HG03520 (cell line): ENCODE measurements at regions not wholly inside any gene's neighbourhood (a gene's known extent, or its start where the extent isn't known, plus 50 kb on each side); places are given as distances from the start of the nearest gene placed in this dataset.
"Not testable (repeated sequence)": the region's sequence is repeated elsewhere in the genome, so short reads cannot be mapped to it uniquely, and the experiment has no call there.

Experiments used
- ATAC-seq: cut with Tn5 transposase; IDR thresholded peaks from one replicate; pipeline ENCODE4 v1.9.1; 2021; ENCODE audit warnings: mild to moderate bottlenecking, moderate library complexity; ENCODE audit not compliant: unreplicated experiment

- ATAC-seq: no peak
Observed at GRCh38 chr3:82128271-82128670, 366.8 kb upstream of the GBE1 start.

DNA sequence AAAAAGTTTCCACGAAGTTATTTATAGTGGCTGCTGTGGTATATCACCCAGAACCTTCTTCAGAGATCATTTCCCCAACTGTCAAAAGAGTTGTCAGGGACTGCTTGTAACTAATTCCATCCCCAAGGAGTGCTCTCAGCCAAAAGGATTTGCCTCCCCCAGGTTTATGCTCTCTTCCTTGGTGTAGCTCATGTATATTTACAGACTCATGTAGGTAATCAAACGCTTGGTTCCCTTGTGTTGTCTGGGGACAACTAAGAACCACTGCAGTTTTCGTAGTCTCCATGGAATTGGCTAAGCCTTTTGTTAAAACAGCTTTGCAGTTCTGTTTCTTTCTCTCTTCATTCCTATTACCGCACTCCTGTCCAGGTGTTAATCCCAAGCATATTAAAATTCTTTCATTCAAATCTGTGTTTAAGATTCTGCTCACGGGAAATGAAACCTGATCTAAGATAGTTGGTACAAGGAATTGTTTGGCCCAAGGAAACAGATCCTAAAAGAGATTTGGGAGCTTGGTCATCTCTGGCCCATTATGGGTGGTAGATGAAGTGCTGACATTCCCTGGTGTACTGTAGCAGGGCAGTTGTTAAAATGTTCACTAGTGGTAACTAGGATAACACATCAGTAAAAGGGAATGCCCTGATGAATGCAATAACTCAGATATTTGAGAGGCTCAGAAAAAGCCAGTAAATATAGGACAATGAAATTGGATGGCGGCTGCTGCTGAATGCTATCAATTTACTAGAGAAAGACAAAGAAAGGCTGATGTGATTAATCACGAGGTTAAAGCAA lies 361.3 kb upstream of the GBE1 start:
- ATAC-seq: no peak

- no peak for ATAC-seq
Observed at GRCh38 chr3:82114589-82114988, 353.1 kb upstream of the GBE1 start.

GRCh38 chr3:82110721-82111120 lies 349.3 kb upstream of the GBE1 start:
- ATAC-seq: not testable (repeated sequence)

- ATAC-seq: no peak
Observed at GRCh38 chr3:82103241-82103640, 341.8 kb upstream of the GBE1 start.

DNA sequence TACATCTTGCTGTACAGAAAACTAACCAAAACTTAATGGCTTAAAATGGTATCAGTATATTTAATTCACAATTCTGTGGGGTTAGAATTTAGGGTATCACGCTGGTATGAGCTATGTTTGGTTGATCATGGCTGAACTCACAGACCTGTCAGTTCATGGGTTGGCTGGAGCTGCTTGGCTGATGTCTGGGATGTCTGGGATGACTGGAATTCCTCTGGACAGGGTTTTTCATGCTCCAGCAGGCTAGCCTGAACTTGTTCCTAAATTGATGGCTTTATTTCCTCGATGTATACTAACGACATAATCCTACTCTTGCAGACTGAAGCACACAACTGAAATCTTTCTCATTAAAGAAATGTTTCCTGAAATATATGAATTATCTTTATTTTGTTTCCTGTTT lies 338.9 kb upstream of the GBE1 start:
- ATAC-seq: no peak

DNA sequence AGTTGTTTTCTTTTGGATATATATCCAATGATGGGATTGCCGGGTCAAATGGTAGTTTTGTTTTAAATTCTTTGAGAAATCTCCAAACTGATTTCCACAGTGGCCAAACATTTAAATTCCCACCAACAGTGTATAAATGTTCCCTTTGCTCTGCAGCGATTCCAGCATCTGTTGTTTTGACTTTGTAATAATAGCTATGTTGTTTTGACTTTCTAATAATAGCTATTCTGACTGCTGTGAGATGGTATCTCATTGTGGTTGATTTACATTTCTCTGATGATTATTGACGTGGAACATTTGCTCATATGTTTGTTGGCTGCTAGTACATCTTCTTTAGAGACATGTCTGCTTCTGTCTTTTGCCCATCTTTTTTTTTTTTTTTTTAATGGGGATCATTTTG lies 332.2 kb upstream of the GBE1 start:
- no peak for ATAC-seq

DNA sequence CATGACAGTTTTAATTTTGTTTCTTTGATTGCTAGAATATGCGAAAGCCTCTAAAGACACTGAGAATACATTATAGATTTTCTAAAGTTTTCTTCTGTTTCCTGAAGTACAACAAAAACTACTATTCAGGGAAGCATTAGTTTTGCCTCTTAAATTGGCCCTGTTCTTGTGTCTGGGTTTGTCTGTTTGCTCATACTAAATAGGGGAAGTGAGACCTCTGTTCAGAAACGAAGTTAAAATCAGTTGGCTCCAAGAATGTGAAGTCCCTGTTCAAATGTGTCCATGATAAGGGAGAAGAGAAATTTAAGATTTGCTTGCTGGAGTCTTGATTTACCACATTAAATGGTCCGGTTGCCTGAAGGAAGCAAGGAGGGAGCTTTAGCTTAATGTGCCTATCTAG lies 327.3 kb upstream of the GBE1 start:
- peak; percentile 76 for ATAC-seq

DNA sequence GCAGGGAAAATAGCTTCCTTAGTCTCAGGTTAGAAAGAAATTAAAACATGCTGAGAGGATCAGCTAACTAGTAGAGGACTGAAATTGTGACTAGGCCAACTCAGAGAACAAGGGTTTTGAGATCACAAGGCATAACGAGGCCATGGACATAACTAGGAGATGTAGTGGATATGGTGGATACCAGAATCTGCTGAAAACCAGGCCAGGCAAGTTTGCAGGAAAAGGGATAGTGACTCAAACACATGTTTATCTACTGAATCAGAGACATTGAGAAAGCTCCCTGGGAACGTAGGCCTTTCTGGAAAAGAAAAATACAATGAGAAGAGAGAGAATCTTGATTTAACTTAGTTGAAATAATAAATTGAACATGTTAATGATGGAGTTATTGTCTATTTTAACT lies 326.5 kb upstream of the GBE1 start:
- no peak for ATAC-seq

DNA sequence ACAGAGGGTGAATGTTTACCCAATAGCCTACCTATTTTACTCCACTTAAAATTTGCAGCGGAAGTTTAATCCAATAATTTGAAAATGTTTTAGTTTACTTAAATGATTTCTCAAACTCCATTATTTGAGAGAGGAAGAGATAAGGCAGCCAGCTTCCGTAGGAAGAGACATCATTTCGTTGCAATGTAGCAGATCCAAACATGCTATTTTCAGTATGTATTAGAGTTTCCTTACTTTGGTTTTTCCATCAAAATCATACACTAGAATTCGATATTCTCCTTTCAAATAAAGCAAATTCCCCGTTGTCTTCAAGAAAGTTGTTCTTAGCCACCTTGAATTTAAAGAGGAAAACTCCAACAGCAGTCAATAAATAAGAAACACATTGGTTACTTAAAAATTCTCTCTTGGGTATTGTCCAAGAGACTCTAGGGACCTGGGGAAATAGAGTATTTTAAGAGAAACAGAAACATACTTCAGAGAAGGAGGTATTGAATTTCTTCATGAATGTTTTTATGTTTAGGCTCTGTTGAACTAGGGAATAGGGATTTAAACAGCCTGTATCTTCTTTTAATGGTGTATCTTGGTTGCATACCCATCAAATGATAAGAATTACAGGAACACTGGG lies 324.5 kb upstream of the GBE1 start:
- ATAC-seq: no peak

DNA sequence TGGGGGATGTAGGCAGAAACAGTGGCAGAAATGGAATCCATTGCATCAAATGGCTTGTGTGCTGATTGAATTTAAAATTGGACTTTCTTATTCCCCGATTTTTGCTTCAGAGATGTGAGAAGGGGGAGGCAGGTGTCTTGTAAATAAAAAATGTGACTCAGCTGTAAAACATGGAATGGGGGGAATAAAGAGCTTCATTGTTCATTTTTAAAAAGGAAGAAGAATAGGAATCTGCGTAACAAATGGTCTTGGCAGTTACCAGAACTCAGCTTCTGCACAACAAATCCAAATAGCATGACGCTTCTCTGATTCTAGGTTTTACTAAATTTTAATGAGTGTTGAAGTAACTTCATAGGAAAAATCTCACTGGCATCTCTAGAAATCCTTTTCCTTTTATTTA lies 323.9 kb upstream of the GBE1 start:
- no peak for ATAC-seq

- ATAC-seq: no peak
Observed at GRCh38 chr3:82084824-82085223, 323.4 kb upstream of the GBE1 start.

DNA sequence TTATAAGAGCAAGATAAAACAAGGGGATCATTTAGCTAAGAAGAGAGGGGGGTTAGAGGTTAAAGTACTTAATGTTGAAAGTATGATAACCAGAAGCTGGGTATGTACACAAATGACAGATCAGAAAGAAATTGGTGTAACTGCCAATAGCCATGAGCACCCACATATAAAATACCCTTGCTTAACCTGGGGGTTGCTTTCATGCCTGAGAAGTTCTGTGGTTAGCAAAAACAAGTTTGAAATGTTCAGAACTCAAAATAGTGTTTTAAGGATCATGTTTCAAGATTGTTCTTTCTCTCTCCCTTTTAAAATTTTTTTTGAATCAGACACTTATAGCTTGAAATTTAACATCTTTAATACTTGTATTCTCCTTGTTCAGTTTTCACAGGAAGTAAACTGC lies 321.4 kb upstream of the GBE1 start:
- ATAC-seq: no peak

GRCh38 chr3:82081351-82081750 lies 319.9 kb upstream of the GBE1 start:
- ATAC-seq: no peak

DNA sequence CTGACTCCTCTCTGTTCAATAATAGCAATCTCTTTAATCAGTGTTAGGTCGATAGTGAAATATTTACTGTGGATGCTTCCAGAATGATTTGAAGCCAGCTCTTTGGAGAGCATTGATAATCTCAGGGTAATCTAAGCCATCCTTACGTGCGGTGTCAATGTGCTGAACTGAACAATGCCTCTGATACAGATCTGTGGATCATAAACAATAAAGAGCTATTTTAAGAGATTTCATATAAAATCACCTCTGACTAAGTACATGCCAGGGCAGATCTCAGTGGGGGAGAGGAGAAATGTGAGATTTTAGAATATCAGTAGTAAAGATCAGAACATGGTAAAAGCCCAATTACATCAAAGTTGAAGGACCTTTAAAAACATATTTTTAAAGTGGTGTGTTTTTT lies 319.3 kb upstream of the GBE1 start:
- no peak for ATAC-seq

- ATAC-seq: no peak
Observed at GRCh38 chr3:82080261-82080660, 318.8 kb upstream of the GBE1 start.

DNA sequence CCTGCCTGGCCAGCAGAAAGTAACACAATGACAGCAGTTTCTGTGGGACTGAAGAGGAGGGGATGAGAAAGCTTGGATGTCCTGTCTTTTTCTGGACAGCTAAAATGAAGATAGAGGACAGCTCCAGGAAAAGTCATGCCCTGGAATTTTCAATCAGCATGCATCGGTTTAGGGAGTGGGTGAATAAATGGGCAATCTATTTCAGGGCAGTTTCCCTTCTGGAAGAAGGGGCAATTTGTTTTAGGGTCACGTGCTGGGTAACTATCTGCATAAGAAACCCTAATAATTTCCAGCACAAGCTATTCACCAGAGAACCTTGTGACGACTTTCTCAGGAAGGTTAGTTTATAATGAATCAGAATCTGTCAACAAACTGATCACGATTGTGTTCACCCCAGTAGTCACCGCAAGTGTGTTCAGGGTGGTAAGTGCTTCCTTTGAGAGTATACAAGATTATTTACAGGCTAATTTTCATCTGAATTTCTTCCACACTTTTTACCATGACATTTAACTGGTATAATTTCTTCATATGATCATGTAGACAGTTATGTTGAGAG lies 318.0 kb upstream of the GBE1 start:
- ATAC-seq: no peak

DNA sequence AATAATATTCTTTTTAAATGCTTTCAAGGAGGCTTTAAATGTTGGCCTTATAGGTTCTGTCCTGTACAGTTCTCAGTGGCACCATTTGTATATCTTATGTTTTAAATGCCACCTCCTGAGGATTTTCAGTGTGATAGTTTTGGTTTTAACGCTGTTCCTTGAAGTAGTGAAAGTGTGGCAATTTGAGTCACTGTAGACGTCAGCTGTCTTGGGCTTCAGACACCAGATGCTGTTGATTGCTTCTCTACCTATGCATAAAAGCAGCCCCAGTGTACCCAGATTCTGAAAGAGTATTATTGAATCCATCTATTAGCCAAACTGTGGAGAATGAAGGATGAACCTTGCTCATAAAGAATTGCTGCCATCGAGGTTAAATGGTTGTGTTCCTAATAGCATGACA lies 316.8 kb upstream of the GBE1 start:
- ATAC-seq: no peak

- ATAC-seq: no peak
Observed at GRCh38 chr3:82067420-82067819, 306.0 kb upstream of the GBE1 start.

DNA sequence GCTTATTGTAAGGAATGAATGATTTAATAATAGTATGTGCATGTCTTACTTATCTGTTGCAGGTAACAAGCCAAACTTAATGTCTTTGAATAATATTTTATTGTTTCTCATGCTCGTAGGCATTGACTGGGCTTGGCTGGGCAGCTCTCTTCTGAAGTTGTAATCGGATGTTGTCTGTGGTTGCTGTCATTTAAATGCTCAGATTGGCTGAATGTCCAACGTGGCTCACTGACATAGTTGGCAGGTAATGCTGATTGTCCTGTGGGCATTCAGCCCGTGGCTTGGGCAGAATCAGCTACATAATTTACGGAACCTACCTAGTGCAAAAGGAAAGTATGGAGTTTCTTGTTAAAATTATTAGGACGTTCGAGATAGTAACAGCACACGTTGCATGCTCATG lies 297.4 kb upstream of the GBE1 start:
- no peak for ATAC-seq

DNA sequence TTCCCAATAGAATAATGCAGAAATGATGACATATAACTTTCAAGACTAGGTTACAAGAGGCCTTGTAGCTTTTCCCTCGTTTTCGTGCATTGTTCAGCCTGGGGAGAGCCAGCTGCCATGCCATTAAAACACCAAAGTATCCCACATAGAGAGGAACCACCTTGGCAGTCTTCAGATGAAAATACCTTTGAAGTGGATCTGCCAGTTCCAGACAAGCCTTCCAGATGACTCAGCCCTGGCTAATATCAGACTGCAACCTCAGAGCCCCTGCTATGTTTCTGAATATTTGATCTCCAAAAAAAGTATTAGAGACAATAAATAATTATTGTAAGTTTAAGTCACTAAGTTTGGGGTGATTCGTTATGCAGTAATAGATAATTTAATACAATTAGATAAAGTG lies 294.3 kb upstream of the GBE1 start:
- ATAC-seq: no peak

DNA sequence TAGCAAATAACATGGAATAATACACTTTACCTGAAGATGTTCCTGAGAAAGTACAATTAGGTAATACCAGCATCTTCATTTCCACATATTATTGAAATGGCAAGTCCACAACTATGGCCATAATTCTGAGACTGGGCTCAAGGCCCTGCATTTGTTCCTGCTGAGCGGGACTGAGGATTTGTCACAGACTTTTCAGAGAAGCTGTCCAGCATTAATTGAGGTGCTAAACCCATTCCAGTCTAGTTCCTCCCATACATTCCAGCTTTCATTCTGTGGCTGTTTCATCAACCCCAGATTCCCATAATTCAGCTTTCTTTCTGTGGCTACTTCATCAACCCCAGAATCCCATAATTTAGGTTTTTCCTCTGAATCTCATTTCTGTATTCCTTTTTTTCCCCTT lies 293.4 kb upstream of the GBE1 start:
- no peak for ATAC-seq

DNA sequence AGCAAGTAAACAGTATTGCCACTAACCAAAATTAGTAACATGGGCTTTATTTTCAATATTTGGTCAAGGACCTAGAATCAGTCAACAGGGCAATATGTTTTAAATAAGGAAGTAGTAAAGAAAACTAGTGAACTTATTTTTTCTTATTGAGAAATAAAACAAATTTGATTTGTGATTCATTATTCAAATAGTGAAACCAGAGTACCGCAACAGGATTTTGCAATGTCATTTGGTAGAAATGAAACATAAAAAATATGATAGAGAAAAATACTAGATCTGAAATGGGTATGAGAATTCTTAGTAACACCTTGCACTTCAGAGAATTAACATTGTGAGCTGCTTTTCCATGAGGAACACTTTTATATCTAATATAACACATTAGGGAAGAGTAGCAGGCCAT lies 291.8 kb upstream of the GBE1 start:
- ATAC-seq: no peak
